Uterus (tissue), 3 donors: ENCODE measurements at regions not wholly inside any gene's neighbourhood (a gene's known extent, or its start where the extent isn't known, plus 50 kb on each side); places are given as distances from the start of the nearest gene placed in this dataset.

Experiments
- DNase-seq, 2 donors: peaks; one replicate each; pipeline ENCODE4 v3.0.0-alpha.2; 2019 to 2020
- H3K27ac ChIP-seq, 2 donors: fragments of 200-600 bp; sonication (generic); 1 replicate in 1 of 2; 2 replicates in 1 of 2; pipeline ENCODE4 v1.5.1; 2016 to 2018
- H3K27me3 ChIP-seq, 2 donors: fragments of 200-600 bp; sonication (generic); one replicate each; pipeline ENCODE4 v1.5.1; 2018 to 2019; ENCODE audit warnings: control low read depth in 1 of 2
- H3K36me3 ChIP-seq, 2 donors: fragments of 200-600 bp; sonication (generic); one replicate each; pipeline ENCODE4 v1.5.1; 2019; ENCODE audit warnings: control low read depth in 1 of 2
- H3K4me1 ChIP-seq, 2 donors: fragments of 200-600 bp; sonication (generic); one replicate each; pipeline ENCODE4 v1.5.1; 2018 to 2019; ENCODE audit warnings: control low read depth in 1 of 2
- H3K4me3 ChIP-seq, 2 donors: fragments of 200-600 bp; sonication (generic); 1 replicate in 1 of 2; 2 replicates in 1 of 2; pipeline ENCODE4 v1.5.1; 2018 to 2019; ENCODE audit warnings: mild to moderate bottlenecking in 1 of 2
- H3K9me3 ChIP-seq, 2 donors: fragments of 200-600 bp; sonication (generic); one replicate each; pipeline ENCODE4 v1.5.1; 2019; ENCODE audit warnings: control low read depth in 1 of 2
- POLR2A ChIP-seq, 2 donors: fragments of 450-650 bp; IDR thresholded peaks; one replicate each; pipeline ENCODE4 v1.6.1; 2016; ENCODE audit warnings: antibody characterized with exemption in 2 of 2, mild to moderate bottlenecking in 1 of 2, moderate library complexity in 1 of 2
- intact Hi-C: fragments of 100-400 bp; cut with DNase I; formaldehyde crosslinking; loops from one replicate; pipeline ENCODE4 v1.15.1; 2023; ENCODE audit warnings: low total_unique reads
- TF ChIP-seq, protein P1 (sequence below), 4 experiments: fragments of 200-600 bp in 2 of 4; fragments of 450-650 bp in 2 of 4; sonication (generic) in 2 of 4; IDR thresholded peaks; one replicate each; pipeline ENCODE4 v1.5.1; 2016 to 2019; ENCODE audit warnings: antibody characterized with exemption in 4 of 4, mild to moderate bottlenecking in 2 of 4, moderate library complexity in 1 of 4
- donor health status: DM: yes; HTN: yes; CAD: no.

DNA sequence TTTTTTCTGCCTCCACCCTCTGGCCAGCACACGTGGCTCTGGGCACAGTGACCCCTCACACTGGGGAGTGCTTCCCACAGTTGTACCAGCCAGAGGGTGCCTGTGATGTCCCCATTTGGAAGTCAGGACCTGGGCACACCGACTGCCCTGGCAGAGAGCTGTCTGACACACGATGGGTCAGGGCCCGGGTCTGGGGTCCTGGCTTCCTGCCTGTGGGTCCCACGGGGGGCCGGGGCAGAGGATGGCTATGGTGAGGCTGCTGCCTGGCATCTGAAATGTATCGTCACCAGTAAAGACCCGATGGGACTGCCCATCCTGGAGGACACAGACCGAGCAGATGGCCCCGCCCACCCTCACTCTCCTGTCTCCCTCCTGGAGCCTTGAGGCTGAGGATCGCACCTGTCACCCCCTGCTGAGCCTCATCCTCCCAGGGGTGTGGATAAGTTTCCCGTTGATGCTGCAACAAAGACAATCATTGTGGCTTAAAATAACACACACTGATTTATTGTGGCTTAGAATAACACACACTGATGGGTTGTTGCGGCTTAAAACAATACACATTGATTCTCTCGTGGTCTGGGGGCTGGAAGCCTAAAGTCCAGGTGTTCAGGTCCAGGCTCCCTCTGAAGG, 88.8 kb upstream of the TTC34 start:
- no peak overlapping the region for H3K4me3 ChIP-seq
- no peak overlapping the region for H3K27ac ChIP-seq
- no peak for DNase-seq
- H3K4me1 ChIP-seq, result no peaks in the 10 kb centered on the region
- H3K36me3 ChIP-seq, result no peaks in the 10 kb centered on the region
- intact Hi-C loops, result no loop called here
- no peaks in the 10 kb centered on the region for H3K9me3 ChIP-seq
- peaks cover 0 to 5% of the 10 kb centered on the region in 2 donors for H3K27me3 ChIP-seq
- TF ChIP-seq, protein P1, sequence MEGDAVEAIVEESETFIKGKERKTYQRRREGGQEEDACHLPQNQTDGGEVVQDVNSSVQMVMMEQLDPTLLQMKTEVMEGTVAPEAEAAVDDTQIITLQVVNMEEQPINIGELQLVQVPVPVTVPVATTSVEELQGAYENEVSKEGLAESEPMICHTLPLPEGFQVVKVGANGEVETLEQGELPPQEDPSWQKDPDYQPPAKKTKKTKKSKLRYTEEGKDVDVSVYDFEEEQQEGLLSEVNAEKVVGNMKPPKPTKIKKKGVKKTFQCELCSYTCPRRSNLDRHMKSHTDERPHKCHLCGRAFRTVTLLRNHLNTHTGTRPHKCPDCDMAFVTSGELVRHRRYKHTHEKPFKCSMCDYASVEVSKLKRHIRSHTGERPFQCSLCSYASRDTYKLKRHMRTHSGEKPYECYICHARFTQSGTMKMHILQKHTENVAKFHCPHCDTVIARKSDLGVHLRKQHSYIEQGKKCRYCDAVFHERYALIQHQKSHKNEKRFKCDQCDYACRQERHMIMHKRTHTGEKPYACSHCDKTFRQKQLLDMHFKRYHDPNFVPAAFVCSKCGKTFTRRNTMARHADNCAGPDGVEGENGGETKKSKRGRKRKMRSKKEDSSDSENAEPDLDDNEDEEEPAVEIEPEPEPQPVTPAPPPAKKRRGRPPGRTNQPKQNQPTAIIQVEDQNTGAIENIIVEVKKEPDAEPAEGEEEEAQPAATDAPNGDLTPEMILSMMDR (IDR thresholded peaks at IDR 0.05), result no peak
- no peak for TF ChIP-seq POLR2A (IDR thresholded peaks at IDR 0.05)

DNA sequence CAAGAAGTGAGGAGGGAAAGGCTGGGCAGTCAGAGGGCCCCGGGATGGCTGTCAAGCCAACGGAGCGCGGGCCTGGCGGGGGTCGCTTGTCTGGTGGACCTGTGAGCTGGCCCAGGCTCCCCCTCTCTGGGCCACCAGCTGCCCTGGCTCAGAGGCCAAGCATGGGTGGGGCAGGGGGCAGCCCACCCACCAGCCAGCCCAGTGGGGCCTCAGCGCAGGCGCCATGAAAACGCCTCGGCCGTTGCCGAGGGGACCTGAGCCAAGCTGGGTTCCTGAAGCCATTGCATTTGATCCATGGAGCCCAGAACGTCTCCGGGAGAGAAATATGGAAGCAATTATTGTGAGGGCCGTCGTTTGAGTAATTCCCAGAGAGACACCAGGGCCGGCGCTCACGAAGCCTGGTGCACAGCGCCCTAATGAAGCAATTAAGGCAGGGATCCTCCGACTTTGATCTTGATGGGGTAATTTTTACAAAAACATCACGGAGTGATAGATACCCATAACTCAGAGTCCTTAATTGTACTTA, 90.5 kb upstream of the TTC34 start:
- Histone ChIP-seq H3K4me3 (no peak overlapping the region), H3K4me1 (no peaks in the 10 kb centered on the region), H3K9me3 (no peaks in the 10 kb centered on the region), H3K27me3 (peaks cover 0 to 5% of the 10 kb centered on the region in 2 donors), H3K27ac (no peak overlapping the region), H3K36me3 (no peaks in the 10 kb centered on the region)
- DNase-seq, result no peak
- TF ChIP-seq, protein P1 (IDR thresholded peaks at IDR 0.05), result no peak
- TF ChIP-seq POLR2A (IDR thresholded peaks at IDR 0.05), result no peak
- intact Hi-C loops, result no loop called here

DNA sequence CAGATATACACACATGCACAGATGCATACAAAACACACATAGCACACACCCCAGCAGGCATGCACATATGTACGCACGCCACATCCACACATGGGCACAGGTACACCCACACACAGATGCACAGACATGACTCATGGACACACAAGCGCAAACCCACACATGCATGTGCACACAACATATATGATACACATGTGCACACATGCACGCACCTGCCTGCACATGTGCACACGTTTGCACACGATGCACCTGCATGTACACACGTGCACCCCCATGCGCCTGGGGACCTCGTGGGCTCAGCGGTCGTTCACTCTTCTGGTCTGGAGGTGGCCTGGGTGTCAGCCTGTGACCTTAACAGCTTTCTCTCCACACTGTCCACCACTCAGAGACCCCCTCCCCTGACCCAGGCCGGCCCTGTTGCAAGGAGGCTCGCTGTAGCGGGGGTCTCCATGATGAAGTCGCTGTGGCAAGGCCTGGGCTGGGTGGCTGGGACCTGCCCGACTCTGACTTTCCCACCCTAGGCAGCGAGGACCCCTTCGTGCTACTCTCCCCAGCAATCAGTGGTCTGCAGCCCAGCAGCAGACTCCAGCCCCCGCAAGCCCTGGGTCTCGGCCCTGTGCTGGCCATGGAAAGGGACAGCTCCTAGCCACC, 92.1 kb upstream of the TTC34 start:
- DNase-seq, result no peak
- H3K27ac ChIP-seq, result no peak overlapping the region
- intact Hi-C loops, result no loop called here
- no peaks in the 10 kb centered on the region for H3K4me1 ChIP-seq
- H3K27me3 ChIP-seq, result peaks cover 0 to under 1% of the 10 kb centered on the region in 2 donors
- no peaks in the 10 kb centered on the region for H3K9me3 ChIP-seq
- no peak for TF ChIP-seq POLR2A (IDR thresholded peaks at IDR 0.05)
- TF ChIP-seq, protein P1 (IDR thresholded peaks at IDR 0.05), result no peak
- no peaks in the 10 kb centered on the region for H3K36me3 ChIP-seq
- no peak overlapping the region for H3K4me3 ChIP-seq

DNA sequence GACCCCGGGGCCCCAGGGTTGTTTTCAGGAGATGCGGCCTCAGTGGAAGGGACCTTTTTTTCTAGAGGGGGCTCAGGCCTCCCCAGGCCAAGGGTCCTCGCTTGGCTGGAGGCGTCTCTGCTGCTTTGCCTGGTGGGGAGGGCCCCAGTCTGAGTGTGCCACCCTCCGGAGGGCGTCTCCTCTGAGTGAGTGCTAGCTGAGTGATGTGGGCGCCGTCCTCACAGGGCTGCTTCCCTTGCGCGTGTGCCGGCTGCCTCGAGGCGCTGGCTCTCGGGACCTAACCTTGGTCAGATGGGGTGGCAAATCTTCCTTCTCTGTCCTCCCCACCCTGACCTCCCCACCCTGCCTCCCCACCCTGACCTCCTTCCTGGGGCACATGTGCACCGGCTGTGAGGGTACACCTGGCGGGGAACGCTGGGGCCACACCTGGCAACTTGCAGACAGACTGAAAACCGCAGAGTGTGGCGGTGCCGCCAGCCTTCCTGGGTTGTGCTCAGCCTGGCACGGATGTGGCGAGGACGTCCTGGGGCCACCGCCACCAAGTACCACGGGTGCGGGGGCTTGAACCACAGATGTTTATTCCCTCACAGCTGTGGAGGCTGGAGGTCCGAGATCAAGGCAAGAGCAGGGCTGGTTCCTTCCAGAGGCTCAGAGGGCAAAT, 93.0 kb upstream of the TTC34 start:
- intact Hi-C loops, result no loop called here
- TF ChIP-seq POLR2A (IDR thresholded peaks at IDR 0.05), result no peak
- TF ChIP-seq, protein P1 (IDR thresholded peaks at IDR 0.05), result no peak
- DNase-seq, result no peak
- H3K36me3 ChIP-seq, result no peaks in the 10 kb centered on the region
- H3K4me3 ChIP-seq, result no peak overlapping the region
- no peaks in the 10 kb centered on the region for H3K4me1 ChIP-seq
- no peaks in the 10 kb centered on the region for H3K9me3 ChIP-seq
- H3K27ac ChIP-seq, result no peak overlapping the region
- H3K27me3 ChIP-seq, result no peaks in the 10 kb centered on the region

DNA sequence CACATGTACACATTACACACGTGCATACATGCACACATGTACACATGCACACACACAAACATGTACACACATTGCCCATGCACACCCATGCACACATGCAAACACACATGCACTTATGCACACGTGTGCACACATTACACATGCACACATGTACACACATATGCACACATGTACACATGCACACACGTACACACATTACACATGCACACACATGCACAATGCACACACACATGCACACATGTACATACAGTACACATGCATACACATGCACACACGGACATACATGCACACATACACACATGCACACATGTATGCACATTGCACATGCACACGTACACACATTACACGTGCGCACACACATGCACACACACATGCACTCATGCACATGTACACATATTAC, 95.3 kb upstream of the TTC34 start:
- TF ChIP-seq POLR2A (IDR thresholded peaks at IDR 0.05), result no peak
- TF ChIP-seq, protein P1 (IDR thresholded peaks at IDR 0.05), result no peak
- DNase-seq, result no peak
- no peaks in the 10 kb centered on the region for H3K9me3 ChIP-seq
- H3K4me1 ChIP-seq, result no peaks in the 10 kb centered on the region
- no peak overlapping the region for H3K27ac ChIP-seq
- no peaks in the 10 kb centered on the region for H3K36me3 ChIP-seq
- intact Hi-C loops, result no loop called here
- H3K27me3 ChIP-seq, result no peaks in the 10 kb centered on the region
- H3K4me3 ChIP-seq, result no peak overlapping the region
